SK-N-SH (cell line): ENCODE measurements at regions not wholly inside any gene's neighbourhood (a gene's known extent, or its start where the extent isn't known, plus 50 kb on each side); places are given as distances from the start of the nearest gene placed in this dataset.

Experiments used
- CTCF ChIA-PET: fragments of 300-600, 350-600 bp; formaldehyde crosslinking; extraction: SDS; loops from one replicate; lab custom pipeline; 2021; lab: Yijun Ruan, JAX
- POLR2A ChIA-PET: fragments of 350-600 bp; sonication (Branson Sonifier 250); formaldehyde crosslinking; extraction: SDS; loops from one replicate; lab custom pipeline; 2020; ENCODE audit warnings: antibody characterized with exemption, inconsistent platforms; lab: Yijun Ruan, JAX
- DNase-seq: peaks from one replicate; pipeline ENCODE4 v3.0.0; 2012
- H2AFZ ChIP-seq: fragments of 200-600 bp; sonication (generic); 2 replicates; pipeline ENCODE4 v1.8.1; 2016; ENCODE audit warnings: antibody characterized with exemption, mild to moderate bottlenecking, low read depth
- H3F3A ChIP-seq: fragments of 200-600 bp; sonication (generic); replicated peaks from 2 replicates; pipeline ENCODE3; 2016; ENCODE audit warnings: antibody characterized with exemption, mild to moderate bottlenecking; ENCODE audit not compliant: insufficient read depth
- H3K27ac ChIP-seq, 2 experiments: fragments of 200-500 bp in 1 of 2; fragments of 200-600 bp in 1 of 2; sonication (Bioruptor generic) in 1 of 2; sonication (generic), shearing (Covaris generic) in 1 of 2; 2 replicates each; pipeline versions ENCODE4 v1.5.1 to v1.6.1; 2014 to 2016; ENCODE audit warnings: low read depth in 2 of 2, inconsistent platforms in 1 of 2, low read length in 1 of 2, mild to moderate bottlenecking in 1 of 2, mixed read lengths in 1 of 2
- H3K27me3 ChIP-seq: fragments of 200-600 bp; sonication (generic), shearing (Covaris generic); 2 replicates; pipeline ENCODE4 v1.6.1; 2016; ENCODE audit warnings: mixed run types; ENCODE audit not compliant: insufficient read depth
- H3K36me3 ChIP-seq, 2 experiments: fragments of 200-500 bp in 1 of 2; fragments of 200-600 bp in 1 of 2; sonication (Bioruptor generic) in 1 of 2; sonication (generic) in 1 of 2; replicated peaks in 1 of 2; 2 replicates each; pipeline versions ENCODE3 to v1.5.1; 2014 to 2016; ENCODE audit warnings: low read length in 1 of 2, mild to moderate bottlenecking in 1 of 2; ENCODE audit not compliant: insufficient read depth in 2 of 2, control insufficient read depth in 1 of 2
- H3K4me1 ChIP-seq, 2 experiments: fragments of 200-500 bp in 1 of 2; fragments of 200-600 bp in 1 of 2; sonication (Bioruptor generic) in 1 of 2; sonication (generic), shearing (Covaris generic) in 1 of 2; 2 replicates each; pipeline versions ENCODE4 v1.5.1 to v1.6.1; 2014 to 2016; ENCODE audit warnings: low read depth in 1 of 2, low read length in 1 of 2, mixed run types in 1 of 2; ENCODE audit not compliant: insufficient read depth in 2 of 2, control insufficient read depth in 1 of 2
- H3K4me2 ChIP-seq: fragments of 200-600 bp; sonication (generic), shearing (Covaris generic); 2 replicates; pipeline ENCODE4 v1.6.1; 2017; ENCODE audit warnings: mixed run types
- H3K4me3 ChIP-seq, 2 experiments: fragments of 200-500 bp in 1 of 2; fragments of 200-600 bp in 1 of 2; sonication (Bioruptor generic) in 1 of 2; sonication (generic), shearing (Covaris generic) in 1 of 2; 2 replicates each; pipeline versions ENCODE4 v1.5.1 to v1.8.1; 2014 to 2016; ENCODE audit warnings: low read depth in 2 of 2, inconsistent platforms in 1 of 2, low read length in 1 of 2, mild to moderate bottlenecking in 1 of 2, mixed read lengths in 1 of 2, moderate library complexity in 1 of 2
- H3K79me2 ChIP-seq: fragments of 200-600 bp; sonication (generic); 2 replicates; pipeline ENCODE4 v1.8.1; 2017; ENCODE audit warnings: mild to moderate bottlenecking; ENCODE audit not compliant: insufficient read depth
- H3K9ac ChIP-seq: fragments of 200-600 bp; sonication (generic); 2 replicates; pipeline ENCODE4 v1.6.1; 2017; ENCODE audit warnings: mixed run types
- H3K9me2 ChIP-seq: fragments of 200-600 bp; sonication (generic); 2 replicates; pipeline ENCODE4 v1.6.1; 2017; ENCODE audit warnings: mixed run types
- H3K9me3 ChIP-seq: fragments of 200-600 bp; sonication (generic); 2 replicates; pipeline ENCODE4 v1.6.1; 2017; ENCODE audit warnings: mixed run types, mild to moderate bottlenecking, moderate library complexity
- H4K20me1 ChIP-seq: fragments of 200-600 bp; sonication (generic); 2 replicates; pipeline ENCODE4 v1.6.1; 2017; ENCODE audit warnings: mild to moderate bottlenecking, mixed run types; ENCODE audit not compliant: insufficient read depth
- CHD2 ChIP-seq: fragments of 150-350 bp; IDR thresholded peaks from 2 replicates; pipeline ENCODE4 v1.6.1; 2018; ENCODE audit warnings: low read length; ENCODE audit not compliant: partially characterized antibody
- CTCF ChIP-seq: fragments of 200-600 bp; sonication (generic); IDR thresholded peaks from 2 replicates; pipeline ENCODE4 v1.6.1; 2017; ENCODE audit warnings: antibody characterized with exemption, mild to moderate bottlenecking, moderate library complexity
- ELF1 ChIP-seq: IDR thresholded peaks from 2 replicates; pipeline ENCODE4 v1.4.0; 2012
- EP300 ChIP-seq, 2 experiments: IDR thresholded peaks; 2 replicates each; pipeline versions ENCODE4 v1.4.0 to v1.6.1; 2012; ENCODE audit warnings: borderline replicate concordance in 1 of 2, low read depth in 1 of 2, low read length in 1 of 2
- FOXJ3 ChIP-seq: sonication (generic); formaldehyde crosslinking; IDR thresholded peaks from 2 replicates; pipeline ENCODE4 v1.5.1; 2020; ENCODE audit warnings: mild to moderate bottlenecking, missing genetic modification reagents
- GABPA ChIP-seq: IDR thresholded peaks from 2 replicates; pipeline ENCODE4 v1.4.0; 2012; ENCODE audit warnings: low read depth, mild to moderate bottlenecking
- GATA2 ChIP-seq: sonication (generic); formaldehyde crosslinking; IDR thresholded peaks from 2 replicates; pipeline ENCODE4 v1.5.0; 2020; ENCODE audit warnings: mild to moderate bottlenecking, missing genetic modification reagents
- JUND ChIP-seq: IDR thresholded peaks from 2 replicates; pipeline ENCODE4 v1.4.0; 2012
- MAX ChIP-seq: IDR thresholded peaks from 2 replicates; pipeline ENCODE4 v1.4.0; 2012; ENCODE audit warnings: low read depth
- NRF1 ChIP-seq: IDR thresholded peaks from 2 replicates; pipeline ENCODE4 v1.6.1; 2012; ENCODE audit warnings: low read depth, mild to moderate bottlenecking, low read length
- RCOR1 ChIP-seq: fragments of 150-350 bp; IDR thresholded peaks from 2 replicates; pipeline ENCODE4 v1.6.1; 2017; ENCODE audit warnings: antibody characterized with exemption, low read length
- REST ChIP-seq: IDR thresholded peaks from 2 replicates; pipeline ENCODE4 v1.6.1; 2012; ENCODE audit warnings: mild to moderate bottlenecking, low read depth, low read length, moderate library complexity
- RFX5 ChIP-seq: IDR thresholded peaks from 2 replicates; pipeline ENCODE4 v1.6.1; 2012; ENCODE audit warnings: mild to moderate bottlenecking, improper control_type of control experiment, low read length
- RXRA ChIP-seq: IDR thresholded peaks from 2 replicates; pipeline ENCODE4 v1.4.0; 2012; ENCODE audit warnings: low read depth, mild to moderate bottlenecking, borderline replicate concordance
- SMC3 ChIP-seq: IDR thresholded peaks from 2 replicates; pipeline ENCODE4 v1.6.1; 2012; ENCODE audit warnings: low read depth, low read length, improper control_type of control experiment
- TAF1 ChIP-seq: IDR thresholded peaks from 2 replicates; pipeline ENCODE4 v1.6.1; 2012; ENCODE audit warnings: low read depth, mild to moderate bottlenecking, low read length, moderate library complexity, borderline replicate concordance
- TEAD4 ChIP-seq: IDR thresholded peaks from 2 replicates; pipeline ENCODE4 v1.4.0; 2012; ENCODE audit warnings: mild to moderate bottlenecking, borderline replicate concordance; ENCODE audit not compliant: insufficient read depth
- USF1 ChIP-seq: IDR thresholded peaks from 2 replicates; pipeline ENCODE4 v1.4.0; 2012; ENCODE audit warnings: low read depth, borderline replicate concordance
- USF2 ChIP-seq: fragments of 150-350 bp; IDR thresholded peaks from 2 replicates; pipeline ENCODE4 v1.6.1; 2017; ENCODE audit warnings: antibody characterized with exemption, low read length, low read depth, borderline replicate concordance
- YY1 ChIP-seq: IDR thresholded peaks from 2 replicates; pipeline ENCODE4 v1.4.0; 2012; ENCODE audit warnings: low read depth, mild to moderate bottlenecking
- ZBTB33 ChIP-seq: IDR thresholded peaks from 2 replicates; pipeline ENCODE4 v1.4.0; 2012; ENCODE audit warnings: low read depth, borderline replicate concordance
- WGBS: methylation state at CpG from one replicate; pipeline ENCODE4 v1.1.6; 2017; ENCODE audit warnings: low lambda C conversion rate; 5-methylcytosine and 5-hydroxymethylcytosine counted together

GRCh38 chr7:20503278-20503950 lies 112.1 kb upstream of the ABCB5 start:
- CTCF ChIA-PET = interaction anchor here (0.9 to 3.3 kb wide), 2 partner anchors 11 to 95 kb away, joined by 4 to 12 read pairs; no protein-coding TSS in a partner anchor
- Histone ChIP-seq H3F3A (no peaks in the 10 kb centered on the region), H3K36me3 (no peaks in the 10 kb centered on the region), H3K79me2 (no peaks in the 10 kb centered on the region), H3K9me3 (no peaks in the 10 kb centered on the region), H3K9me2 (no peaks in the 10 kb centered on the region), H3K27me3 (no peaks in the 10 kb centered on the region), H3K4me1 (peaks cover 0 to 8% of the 10 kb centered on the region in 2 experiments; a peak in 2 of 4 replicates), H4K20me1 (no peaks in the 10 kb centered on the region), H3K27ac (peak overlapping the region in 1 of 2 experiments; percentile 41; a peak in 2 of 4 replicates), H2AFZ (no peak overlapping the region), H3K4me2 (no peak overlapping the region), H3K9ac (no peak overlapping the region), H3K4me3 (no peak overlapping the region)
- DNase-seq = peak; percentile 49
- POLR2A ChIA-PET = interaction anchor here (0.8 to 0.9 kb wide), 2 partner anchors 11 to 172 kb away, joined by 3 to 4 read pairs; partner anchors contain the start of gene ITGB8
- WGBS = 37% methylated on average over 3 of the region's 3 CpGs
- TF ChIP-seq TEAD4 (no peak), CHD2 (peak; percentile 57), RCOR1 (peak; percentile 37; the same call in 1 of the 2 replicates), MAX (no peak), YY1 (no peak), USF1 (no peak), FOXJ3 (CRISPR knock-in tag) (no peak), TAF1 (no peak), RXRA (no peak), JUND (no peak), ELF1 (no peak), GABPA (no peak), REST (no peak), NRF1 (no peak), CTCF (no peak), RFX5 (no peak), GATA2 (CRISPR knock-in tag) (peak; percentile 84), ZBTB33 (no peak), SMC3 (no peak), USF2 (no peak), EP300 (IDR thresholded peaks at IDR 0.05; ENCODE audit: borderline replicate concordance in 1 of 2, low read depth in 1 of 2, low read length in 1 of 2) (0 out of 4 replicates have a peak, but pooled peaks of 1 of the 2 experiments have one; percentile 29)
